ENCODE measurements at regions not wholly inside any gene's neighbourhood (a gene's known extent, or its start where the extent isn't known, plus 50 kb on each side); places are given as distances from the start of the nearest gene placed in this dataset.

DNA sequence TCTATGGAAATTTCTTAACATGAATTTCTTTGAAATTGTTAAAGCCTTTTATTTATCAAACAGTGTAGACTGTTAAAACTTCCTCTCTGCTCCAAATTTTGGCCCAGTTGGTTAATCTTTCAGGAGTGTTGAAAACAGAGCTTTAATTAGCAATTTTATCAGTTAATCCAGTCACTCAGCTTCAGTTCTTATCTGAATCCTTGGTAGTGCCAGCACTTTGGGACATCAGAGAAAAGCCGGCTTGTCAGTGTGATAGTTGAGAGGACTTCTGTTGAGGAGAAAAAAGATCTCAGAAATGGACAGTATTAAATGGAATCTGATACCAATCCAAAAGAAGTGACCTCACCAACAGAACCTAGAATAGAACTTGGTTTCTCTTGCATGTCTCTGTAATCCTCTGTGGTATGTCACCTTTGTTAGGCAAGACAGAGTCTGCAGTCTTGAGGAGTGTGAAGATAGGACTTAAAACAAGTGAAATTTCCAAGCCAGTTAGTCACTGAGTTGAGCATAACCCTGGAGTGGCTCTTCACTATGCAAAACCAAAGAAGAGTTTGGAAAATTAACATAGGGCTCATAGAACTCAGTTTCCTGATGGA, 251.8 kb downstream of the NNT start:
- no peak overlapping the region for H3K27ac ChIP-seq
- ATAC-seq, result no peak
- intact Hi-C loops (cut with DNase I), result no loop called here

DNA sequence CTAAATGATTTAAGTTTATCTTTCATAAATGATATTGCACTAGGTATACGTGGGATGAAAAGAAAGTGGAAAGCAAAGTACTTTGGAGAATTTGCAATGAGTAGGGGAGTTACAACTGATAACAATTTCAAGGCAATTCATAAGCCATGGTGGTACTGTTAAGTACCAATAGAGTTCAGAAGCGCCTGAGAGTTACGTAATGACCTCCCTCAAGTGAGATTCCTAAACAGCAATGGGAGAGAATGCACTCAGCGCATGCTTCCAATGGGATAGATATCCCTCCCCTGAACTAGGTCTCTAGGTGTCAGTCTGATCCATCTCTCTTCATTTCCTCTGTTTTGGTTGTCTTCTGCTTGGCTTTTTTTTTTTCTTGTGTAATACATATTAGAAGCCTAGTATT, 249.3 kb downstream of the NNT start:
- intact Hi-C loops (cut with DNase I), result no loop called here
- Histone ChIP-seq H3K27me3 (no peaks in the 10 kb centered on the region), H3K27ac (no peak overlapping the region), H3K9me3 (no peaks in the 10 kb centered on the region), H3K36me3 (no peaks in the 10 kb centered on the region), H3K4me3 (no peak overlapping the region), H3K4me1 (no peaks in the 10 kb centered on the region)
- DNase-seq (no peak), ATAC-seq (no peak)
- TF ChIP-seq, protein P1, sequence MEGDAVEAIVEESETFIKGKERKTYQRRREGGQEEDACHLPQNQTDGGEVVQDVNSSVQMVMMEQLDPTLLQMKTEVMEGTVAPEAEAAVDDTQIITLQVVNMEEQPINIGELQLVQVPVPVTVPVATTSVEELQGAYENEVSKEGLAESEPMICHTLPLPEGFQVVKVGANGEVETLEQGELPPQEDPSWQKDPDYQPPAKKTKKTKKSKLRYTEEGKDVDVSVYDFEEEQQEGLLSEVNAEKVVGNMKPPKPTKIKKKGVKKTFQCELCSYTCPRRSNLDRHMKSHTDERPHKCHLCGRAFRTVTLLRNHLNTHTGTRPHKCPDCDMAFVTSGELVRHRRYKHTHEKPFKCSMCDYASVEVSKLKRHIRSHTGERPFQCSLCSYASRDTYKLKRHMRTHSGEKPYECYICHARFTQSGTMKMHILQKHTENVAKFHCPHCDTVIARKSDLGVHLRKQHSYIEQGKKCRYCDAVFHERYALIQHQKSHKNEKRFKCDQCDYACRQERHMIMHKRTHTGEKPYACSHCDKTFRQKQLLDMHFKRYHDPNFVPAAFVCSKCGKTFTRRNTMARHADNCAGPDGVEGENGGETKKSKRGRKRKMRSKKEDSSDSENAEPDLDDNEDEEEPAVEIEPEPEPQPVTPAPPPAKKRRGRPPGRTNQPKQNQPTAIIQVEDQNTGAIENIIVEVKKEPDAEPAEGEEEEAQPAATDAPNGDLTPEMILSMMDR (IDR thresholded peaks at IDR 0.05), result no peak

More for the DNA sequence above, 251.8 kb downstream of the NNT start:
- H3K27me3 ChIP-seq, result no peaks in the 10 kb centered on the region
- no peaks in the 10 kb centered on the region for H3K9me3 ChIP-seq
- DNase-seq, result no peak
- TF ChIP-seq, protein P1 (IDR thresholded peaks at IDR 0.05), result no peak
- H3K4me1 ChIP-seq, result no peaks in the 10 kb centered on the region
- no peak overlapping the region for H3K4me3 ChIP-seq
- no peaks in the 10 kb centered on the region for H3K36me3 ChIP-seq

DNA sequence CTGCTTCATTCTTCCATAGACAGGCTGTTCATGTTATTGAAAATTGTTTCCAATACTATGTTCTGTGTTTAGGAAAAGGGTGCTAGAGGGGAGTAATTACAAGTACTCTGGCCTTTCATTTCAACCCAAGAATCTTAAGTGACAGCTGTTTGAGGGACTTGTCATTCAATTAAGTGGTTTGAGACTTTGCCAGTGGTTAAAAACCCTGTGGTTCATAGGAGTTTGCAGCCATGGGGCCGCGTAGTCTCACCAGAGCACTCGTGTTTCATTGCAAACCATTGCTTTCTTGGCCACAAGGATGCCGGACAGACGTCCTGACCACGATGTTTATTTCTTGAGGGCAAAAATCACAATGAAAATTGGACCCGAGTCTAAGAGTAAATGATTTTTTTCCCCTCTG, 248.8 kb downstream of the NNT start:
- no peak overlapping the region for H3K27ac ChIP-seq
- DNase-seq, result no peak
- intact Hi-C loops (cut with DNase I), result no loop called here
- no peaks in the 10 kb centered on the region for H3K9me3 ChIP-seq
- H3K27me3 ChIP-seq, result no peaks in the 10 kb centered on the region
- no peak for ATAC-seq
- no peaks in the 10 kb centered on the region for H3K36me3 ChIP-seq
- TF ChIP-seq, protein P1 (IDR thresholded peaks at IDR 0.05), result no peak
- no peaks in the 10 kb centered on the region for H3K4me1 ChIP-seq
- no peak overlapping the region for H3K4me3 ChIP-seq

DNA sequence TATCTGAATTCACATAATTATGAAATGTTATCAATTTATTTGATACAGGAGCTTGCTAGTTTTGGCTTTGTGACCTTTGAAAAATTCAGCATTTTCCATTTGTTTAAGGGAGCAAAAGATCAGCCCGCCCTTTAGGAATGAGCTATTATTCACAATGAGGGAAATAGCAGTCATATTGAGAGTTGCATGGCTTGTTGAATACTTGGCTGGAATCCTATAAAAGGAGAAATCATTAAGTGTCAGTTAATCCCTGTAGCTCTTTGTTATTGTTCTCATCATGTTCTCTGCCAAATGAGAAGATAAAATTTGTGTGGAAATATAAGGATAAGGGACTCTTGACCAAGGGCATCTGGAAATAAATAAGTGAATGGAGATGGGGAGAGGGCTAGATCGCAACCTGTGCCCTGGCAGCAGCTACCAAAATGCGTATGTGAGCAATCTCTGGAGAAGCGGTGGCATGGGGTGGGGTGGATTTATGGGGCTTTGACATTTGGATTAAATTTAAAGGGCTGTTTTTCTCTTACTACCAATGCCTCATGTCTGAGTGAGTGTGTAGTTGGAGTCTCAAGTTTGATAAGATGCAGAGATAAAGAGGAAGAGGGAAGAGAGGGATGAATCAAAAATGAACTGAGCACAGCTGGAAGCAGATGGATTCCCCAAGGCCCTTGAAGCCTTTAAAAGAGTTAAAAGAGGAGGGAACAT, 237.6 kb downstream of the NNT start:
- H3K4me3 ChIP-seq, result no peak overlapping the region
- H3K27ac ChIP-seq, result no peak overlapping the region
- H3K27me3 ChIP-seq, result no peaks in the 10 kb centered on the region
- H3K4me1 ChIP-seq, result no peaks in the 10 kb centered on the region
- ATAC-seq (no peak), DNase-seq (no peak)
- intact Hi-C loops (cut with DNase I), result no loop called here
- H3K36me3 ChIP-seq, result no peaks in the 10 kb centered on the region
- H3K9me3 ChIP-seq, result no peaks in the 10 kb centered on the region
- TF ChIP-seq, protein P1 (IDR thresholded peaks at IDR 0.05), result no peak

DNA sequence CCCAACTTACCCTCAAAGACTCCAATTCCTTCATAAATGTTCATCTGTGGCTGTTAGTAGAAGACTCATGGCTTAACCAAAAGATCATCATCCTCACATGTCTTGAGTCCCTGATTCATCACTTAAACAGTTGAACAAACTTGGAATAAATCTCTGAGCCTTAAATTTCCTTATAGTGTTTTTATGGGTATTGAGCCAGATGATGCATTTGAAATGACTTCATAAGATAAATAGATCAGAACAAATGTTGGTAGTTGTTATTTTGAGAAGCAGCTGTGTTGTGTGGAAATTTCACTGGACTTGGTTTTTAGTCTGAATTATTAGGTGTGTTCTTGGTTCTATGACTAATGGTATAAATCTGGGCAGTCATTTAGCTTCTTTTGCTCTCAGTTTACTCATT, 236.2 kb downstream of the NNT start:
- TF ChIP-seq, protein P1 (IDR thresholded peaks at IDR 0.05), result no peak
- no peaks in the 10 kb centered on the region for H3K36me3 ChIP-seq
- intact Hi-C loops (cut with DNase I), result no loop called here
- no peaks in the 10 kb centered on the region for H3K4me1 ChIP-seq
- no peaks in the 10 kb centered on the region for H3K27me3 ChIP-seq
- ATAC-seq (no peak), DNase-seq (no peak)
- no peak overlapping the region for H3K4me3 ChIP-seq
- no peaks in the 10 kb centered on the region for H3K9me3 ChIP-seq
- H3K27ac ChIP-seq, result no peak overlapping the region

All from upper lobe of right lung (tissue), 1 donor.